Neural progenitor cell (in vitro differentiated cells): ENCODE measurements at regions not wholly inside any gene's neighbourhood (a gene's known extent, or its start where the extent isn't known, plus 50 kb on each side); places are given as distances from the start of the nearest gene placed in this dataset.

Source experiments
- DNase-seq: peaks from one replicate; pipeline ENCODE4 v3.0.0-alpha.2; 2016; ENCODE audit warnings: low spot score
- H2AFZ ChIP-seq: fragments of 200-600 bp; sonication (generic); replicated peaks from 2 replicates; pipeline ENCODE4 v1.6.1; 2016; ENCODE audit warnings: antibody characterized with exemption
- H3F3A ChIP-seq: fragments of 200-600 bp; sonication (generic); 2 replicates; pipeline ENCODE4 v1.6.1; 2016; ENCODE audit warnings: antibody characterized with exemption, low read depth
- H3K27ac ChIP-seq: fragments of 200-600 bp; sonication (generic); 2 replicates; pipeline ENCODE4 v1.5.1; 2016; ENCODE audit warnings: mild to moderate bottlenecking
- H3K27me3 ChIP-seq: fragments of 200-600 bp; sonication (generic); 2 replicates; pipeline ENCODE4 v1.6.1; 2016; ENCODE audit warnings: mild to moderate bottlenecking, moderate library complexity
- H3K36me3 ChIP-seq: fragments of 200-600 bp; sonication (generic); 2 replicates; pipeline ENCODE4 v1.5.1; 2016
- H3K4me1 ChIP-seq: fragments of 200-600 bp; sonication (generic); 2 replicates; pipeline ENCODE4 v1.6.1; 2016; ENCODE audit warnings: mixed run types
- H3K4me2 ChIP-seq: fragments of 200-600 bp; sonication (generic); 2 replicates; pipeline ENCODE4 v1.6.1; 2016
- H3K4me3 ChIP-seq: fragments of 200-600 bp; sonication (generic); 2 replicates; pipeline ENCODE4 v1.5.1; 2016
- H3K79me2 ChIP-seq: fragments of 200-600 bp; sonication (generic); 2 replicates; pipeline ENCODE4 v1.6.1; 2016; ENCODE audit warnings: low read depth
- H3K9ac ChIP-seq: fragments of 200-600 bp; sonication (generic); 2 replicates; pipeline ENCODE4 v1.6.1; 2016
- H3K9me3 ChIP-seq: fragments of 200-600 bp; sonication (generic); 2 replicates; pipeline ENCODE4 v1.5.1; 2016; ENCODE audit warnings: low read depth
- H4K20me1 ChIP-seq: fragments of 200-600 bp; sonication (generic); 2 replicates; pipeline ENCODE4 v1.6.1; 2016; ENCODE audit warnings: low read depth
- H3K27ac Mint-ChIP-seq: 3 replicates; pipeline ENCODE4 v1.8.0; 2021; ENCODE audit warnings: mixed read lengths
- H3K27me3 Mint-ChIP-seq: 2 replicates; pipeline ENCODE4 v1.8.0; 2022; ENCODE audit warnings: low read depth, mild to moderate bottlenecking, inconsistent platforms, moderate library complexity, mixed read lengths; ENCODE audit not compliant: insufficient read depth
- H3K36me3 Mint-ChIP-seq: 3 replicates; pipeline ENCODE4 v1.8.0; 2021; ENCODE audit warnings: mixed read lengths
- H3K4me1 Mint-ChIP-seq: 3 replicates; pipeline ENCODE4 v1.8.0; 2021; ENCODE audit warnings: mixed read lengths
- H3K4me3 Mint-ChIP-seq: 3 replicates; pipeline ENCODE4 v1.8.0; 2021; ENCODE audit warnings: mild to moderate bottlenecking, moderate library complexity, mixed read lengths
- H3K9me3 Mint-ChIP-seq: 3 replicates; pipeline ENCODE4 v1.8.0; 2020; ENCODE audit warnings: mixed read lengths
- EZH2 ChIP-seq: fragments of 200-600 bp; sonication (generic); IDR thresholded peaks from 2 replicates; pipeline ENCODE4 v1.6.1; 2017; ENCODE audit warnings: antibody characterized with exemption, mild to moderate bottlenecking, moderate library complexity
- EZH2phosphoT487 ChIP-seq: fragments of 200-600 bp; sonication (generic); IDR thresholded peaks from 2 replicates; pipeline ENCODE4 v1.6.1; 2017; ENCODE audit warnings: antibody characterized with exemption
- TF ChIP-seq, protein P1 (sequence below): fragments of 200-600 bp; sonication (generic); IDR thresholded peaks from 2 replicates; pipeline ENCODE4 v1.5.1; 2017; ENCODE audit warnings: antibody characterized with exemption, mild to moderate bottlenecking

DNA sequence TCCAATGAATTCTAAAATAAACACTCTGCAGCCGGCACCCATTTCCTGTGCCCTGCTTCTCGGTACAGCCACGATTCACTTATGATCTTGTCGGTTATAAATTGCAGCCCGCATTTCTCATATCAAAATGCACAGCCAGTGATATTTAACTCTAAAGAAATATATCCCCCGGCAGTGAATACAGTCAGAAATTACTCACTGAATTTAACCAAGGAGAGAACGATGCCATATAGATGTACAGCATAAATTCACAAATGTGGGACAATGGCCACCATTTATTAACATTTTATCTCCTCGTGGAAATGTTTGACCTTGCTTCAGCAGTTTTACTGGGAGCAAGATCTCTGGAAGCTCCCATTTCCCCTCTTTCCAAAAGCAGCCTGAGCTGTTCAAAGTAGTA is 1517.8 kb downstream of the BRD1 start:
- H3K9me3 Mint-ChIP-seq: peaks cover 23% of the 10 kb centered on the region
- H3K27me3 Mint-ChIP-seq: peaks cover 7% of the 10 kb centered on the region
- no peaks in the 10 kb centered on the region for H4K20me1 ChIP-seq
- no peak overlapping the region for H3K27ac Mint-ChIP-seq
- H3K36me3 ChIP-seq: no peaks in the 10 kb centered on the region
- H3K4me1 Mint-ChIP-seq: peaks cover 21% of the 10 kb centered on the region
- H3K27ac ChIP-seq: no peak overlapping the region
- no peak overlapping the region for H2AFZ ChIP-seq
- no peaks in the 10 kb centered on the region for H3F3A ChIP-seq
- no peak overlapping the region for H3K4me2 ChIP-seq
- H3K79me2 ChIP-seq: no peaks in the 10 kb centered on the region
- TF ChIP-seq EZH2phosphoT487 (no peak), EZH2 (no peak)
- TF ChIP-seq, protein P1, sequence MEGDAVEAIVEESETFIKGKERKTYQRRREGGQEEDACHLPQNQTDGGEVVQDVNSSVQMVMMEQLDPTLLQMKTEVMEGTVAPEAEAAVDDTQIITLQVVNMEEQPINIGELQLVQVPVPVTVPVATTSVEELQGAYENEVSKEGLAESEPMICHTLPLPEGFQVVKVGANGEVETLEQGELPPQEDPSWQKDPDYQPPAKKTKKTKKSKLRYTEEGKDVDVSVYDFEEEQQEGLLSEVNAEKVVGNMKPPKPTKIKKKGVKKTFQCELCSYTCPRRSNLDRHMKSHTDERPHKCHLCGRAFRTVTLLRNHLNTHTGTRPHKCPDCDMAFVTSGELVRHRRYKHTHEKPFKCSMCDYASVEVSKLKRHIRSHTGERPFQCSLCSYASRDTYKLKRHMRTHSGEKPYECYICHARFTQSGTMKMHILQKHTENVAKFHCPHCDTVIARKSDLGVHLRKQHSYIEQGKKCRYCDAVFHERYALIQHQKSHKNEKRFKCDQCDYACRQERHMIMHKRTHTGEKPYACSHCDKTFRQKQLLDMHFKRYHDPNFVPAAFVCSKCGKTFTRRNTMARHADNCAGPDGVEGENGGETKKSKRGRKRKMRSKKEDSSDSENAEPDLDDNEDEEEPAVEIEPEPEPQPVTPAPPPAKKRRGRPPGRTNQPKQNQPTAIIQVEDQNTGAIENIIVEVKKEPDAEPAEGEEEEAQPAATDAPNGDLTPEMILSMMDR: no peak
- no peaks in the 10 kb centered on the region for H3K27me3 ChIP-seq
- DNase-seq: no peak
- H3K36me3 Mint-ChIP-seq: peaks cover 2% of the 10 kb centered on the region
- H3K4me3 ChIP-seq: no peak overlapping the region
- no peaks in the 10 kb centered on the region for H3K9me3 ChIP-seq
- no peaks in the 10 kb centered on the region for H3K4me1 ChIP-seq
- H3K4me3 Mint-ChIP-seq: no peak overlapping the region
- no peak overlapping the region for H3K9ac ChIP-seq

DNA sequence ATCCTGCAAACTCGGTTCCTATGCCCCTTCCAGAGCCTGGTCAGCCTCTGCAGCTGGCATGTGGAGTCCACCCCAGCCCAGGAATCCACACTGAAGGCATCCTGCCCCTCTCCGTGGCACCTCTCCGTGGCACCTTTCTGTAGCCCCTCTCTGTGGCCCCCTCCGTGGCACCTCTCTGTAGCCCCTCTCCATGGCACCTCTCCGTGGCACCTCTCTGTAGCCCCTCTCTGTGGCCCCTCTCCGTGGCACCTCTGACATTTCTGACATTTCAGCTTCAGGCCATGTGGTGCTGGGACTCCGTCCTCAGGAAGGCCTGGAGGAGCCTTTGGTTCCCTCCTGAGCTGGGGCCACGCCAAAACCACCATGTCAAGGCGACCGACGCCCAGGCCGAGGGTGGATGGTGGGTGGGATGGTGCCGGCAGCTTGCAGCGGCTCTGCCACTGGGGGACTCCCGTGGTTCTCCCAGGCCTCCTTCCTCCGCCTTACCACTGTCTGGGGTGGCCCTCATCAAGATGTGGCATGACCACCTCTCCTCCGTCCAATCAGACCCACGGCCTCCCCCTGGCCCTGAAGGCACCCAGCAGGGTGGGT is 1518.5 kb downstream of the BRD1 start:
- no peak overlapping the region for H3K27ac Mint-ChIP-seq
- H2AFZ ChIP-seq: no peak overlapping the region

DNA sequence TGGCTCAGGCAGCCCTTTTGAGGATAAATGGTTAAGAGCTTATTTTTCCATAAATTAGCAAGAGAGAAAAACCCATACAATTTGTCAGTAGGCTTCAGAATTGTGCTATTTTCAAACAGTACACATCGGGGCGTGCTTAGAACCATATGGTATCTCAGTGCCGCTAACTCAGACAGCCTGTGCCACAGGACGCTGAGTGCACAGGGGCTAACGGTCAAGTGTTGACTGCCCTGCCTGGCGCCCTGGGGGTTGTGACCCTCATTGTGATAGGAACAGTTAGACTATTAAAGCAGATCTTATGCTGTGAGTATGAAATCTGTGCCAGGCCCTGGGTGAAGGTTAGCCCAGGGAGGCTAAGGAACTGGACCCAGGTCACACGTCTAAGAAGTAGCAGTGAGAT is 1519.7 kb downstream of the BRD1 start:
- no peaks in the 10 kb centered on the region for H3K36me3 ChIP-seq
- H3K36me3 Mint-ChIP-seq: peaks cover 2% of the 10 kb centered on the region

More for the DNA sequence above, 1518.5 kb downstream of the BRD1 start:
- H3K36me3 ChIP-seq: no peaks in the 10 kb centered on the region
- no peaks in the 10 kb centered on the region for H3K27me3 ChIP-seq
- peaks cover 2% of the 10 kb centered on the region for H3K36me3 Mint-ChIP-seq
- H3F3A ChIP-seq: no peaks in the 10 kb centered on the region
- H3K4me3 Mint-ChIP-seq: no peak overlapping the region
- no peak overlapping the region for H3K4me3 ChIP-seq
- TF ChIP-seq EZH2phosphoT487 (no peak), EZH2 (no peak)
- TF ChIP-seq, protein P1: no peak
- peaks cover 28% of the 10 kb centered on the region for H3K4me1 Mint-ChIP-seq
- H3K4me1 ChIP-seq: no peaks in the 10 kb centered on the region
- DNase-seq: no peak
- no peak overlapping the region for H3K27ac ChIP-seq
- H3K9me3 Mint-ChIP-seq: peaks cover 23% of the 10 kb centered on the region
- H3K9ac ChIP-seq: no peak overlapping the region
- no peak overlapping the region for H3K4me2 ChIP-seq
- H3K9me3 ChIP-seq: no peaks in the 10 kb centered on the region
- no peaks in the 10 kb centered on the region for H4K20me1 ChIP-seq
- no peaks in the 10 kb centered on the region for H3K79me2 ChIP-seq
- peaks cover 7% of the 10 kb centered on the region for H3K27me3 Mint-ChIP-seq

More for the DNA sequence above, 1519.7 kb downstream of the BRD1 start:
- no peaks in the 10 kb centered on the region for H3K4me1 ChIP-seq
- peaks cover 30% of the 10 kb centered on the region for H3K4me1 Mint-ChIP-seq
- H3K4me3 Mint-ChIP-seq: no peak overlapping the region
- no peaks in the 10 kb centered on the region for H3K27me3 ChIP-seq
- no peak overlapping the region for H3K9ac ChIP-seq
- no peaks in the 10 kb centered on the region for H3F3A ChIP-seq
- H3K27me3 Mint-ChIP-seq: peaks cover 4% of the 10 kb centered on the region
- no peak overlapping the region for H3K4me2 ChIP-seq
- no peaks in the 10 kb centered on the region for H3K9me3 ChIP-seq
- peaks cover 15% of the 10 kb centered on the region for H3K9me3 Mint-ChIP-seq
- H3K27ac Mint-ChIP-seq: no peak overlapping the region
- H4K20me1 ChIP-seq: no peaks in the 10 kb centered on the region
- no peak for DNase-seq
- no peak overlapping the region for H3K27ac ChIP-seq
- TF ChIP-seq, protein P1: no peak
- TF ChIP-seq EZH2phosphoT487: no peak
- no peak for TF ChIP-seq EZH2
- no peak overlapping the region for H2AFZ ChIP-seq
- H3K4me3 ChIP-seq: no peak overlapping the region
- H3K79me2 ChIP-seq: no peaks in the 10 kb centered on the region
